ENCODE measurements at regions not wholly inside any gene's neighbourhood (a gene's known extent, or its start where the extent isn't known, plus 50 kb on each side); places are given as distances from the start of the nearest gene placed in this dataset.
"Not testable (repeated sequence)": the region's sequence is repeated elsewhere in the genome, so short reads cannot be mapped to it uniquely, and the experiment has no call there.

- Mint-ChIP-seq H3K27ac (no peak overlapping the region), H3K4me3 (no peak overlapping the region), H3K36me3 (no peaks in the 10 kb centered on the region), H3K4me1 (ENCODE audit: unreplicated experiment) (no peaks in the 10 kb centered on the region), H3K9me3 (no peaks in the 10 kb centered on the region), H3K27me3 (peaks cover 4% of the 10 kb centered on the region)
- no peak for TF ChIP-seq CTCF (conservative IDR thresholded peaks at IDR 0.05)
- no peak for DNase-seq (ENCODE audit: extremely low spot score, unreplicated experiment)
Measured at GRCh38 chr12:62003701-62004100, 256.5 kb upstream of the USP15 start.

- TF ChIP-seq CTCF (conservative IDR thresholded peaks at IDR 0.05): no peak
- Mint-ChIP-seq H3K4me3 (no peak overlapping the region), H3K9me3 (no peaks in the 10 kb centered on the region), H3K27me3 (peaks cover 4% of the 10 kb centered on the region), H3K27ac (no peak overlapping the region), H3K4me1 (ENCODE audit: unreplicated experiment) (no peaks in the 10 kb centered on the region), H3K36me3 (no peaks in the 10 kb centered on the region)
- DNase-seq (ENCODE audit: extremely low spot score, unreplicated experiment): no peak
Measured at GRCh38 chr12:62005615-62006014, 254.6 kb upstream of the USP15 start.

DNA sequence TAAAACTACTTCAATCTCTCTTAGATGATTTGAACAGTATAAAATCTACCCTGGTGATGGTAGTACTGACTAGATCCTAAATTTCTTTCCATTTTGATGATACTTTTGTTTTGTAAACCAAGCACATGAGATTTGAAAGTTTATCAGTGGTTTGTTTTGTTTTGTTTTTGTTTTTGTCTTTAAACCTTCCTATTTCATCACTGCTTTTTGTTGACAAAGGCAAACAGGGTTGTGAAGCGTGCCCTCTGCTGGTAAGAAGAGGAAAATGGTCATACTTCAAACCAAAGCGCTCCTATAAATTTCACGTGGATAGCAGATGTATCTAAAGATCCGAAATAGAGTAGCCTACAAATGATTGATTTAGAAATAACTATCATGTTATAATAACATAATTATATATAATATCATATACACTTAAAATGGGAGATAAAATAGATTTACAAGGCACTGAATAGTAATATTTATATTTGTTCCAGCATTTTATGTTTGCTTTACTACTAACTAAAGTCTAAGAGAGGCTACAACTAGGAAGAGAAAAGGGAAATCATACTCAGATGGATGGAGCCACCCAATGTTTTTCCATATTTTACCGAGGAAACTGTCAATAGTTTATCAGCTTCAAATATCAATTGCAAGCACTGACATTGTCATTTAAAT, 254.0 kb upstream of the USP15 start:
- no peaks in the 10 kb centered on the region for H3K36me3 Mint-ChIP-seq
- no peaks in the 10 kb centered on the region for H3K9me3 Mint-ChIP-seq
- peak; percentile 91 for TF ChIP-seq CTCF (conservative IDR thresholded peaks at IDR 0.05)
- DNase-seq (ENCODE audit: extremely low spot score, unreplicated experiment): no peak
- no peaks in the 10 kb centered on the region for H3K4me1 Mint-ChIP-seq (ENCODE audit: unreplicated experiment)
- H3K27me3 Mint-ChIP-seq: peaks cover 4% of the 10 kb centered on the region
- H3K27ac Mint-ChIP-seq: no peak overlapping the region
- no peak overlapping the region for H3K4me3 Mint-ChIP-seq

- no peak for TF ChIP-seq CTCF (conservative IDR thresholded peaks at IDR 0.05)
- Mint-ChIP-seq H3K27me3 (peaks cover 4% of the 10 kb centered on the region), H3K4me3 (no peak overlapping the region)
Measured at GRCh38 chr12:62008703-62009102, 251.5 kb upstream of the USP15 start.

DNA sequence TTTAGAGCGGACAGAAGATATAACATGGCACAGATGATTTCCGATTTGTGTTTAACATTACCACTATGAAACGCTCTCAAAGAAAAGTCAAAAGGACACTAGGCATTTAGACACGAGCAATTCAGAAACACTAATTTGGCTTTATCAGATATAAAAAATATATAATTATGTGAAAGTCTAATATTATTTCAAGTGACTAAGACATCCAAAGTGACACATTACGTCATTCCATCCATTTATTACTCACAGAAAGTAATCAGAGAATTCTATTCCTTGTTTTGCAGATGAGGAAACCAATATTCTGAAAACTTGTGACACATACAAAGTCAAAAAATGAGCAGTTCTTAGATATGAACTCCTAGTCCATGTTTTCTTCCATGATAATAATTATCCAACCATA, 250.8 kb upstream of the USP15 start:
- Mint-ChIP-seq H3K27me3 (peaks cover 4% of the 10 kb centered on the region), H3K4me3 (no peak overlapping the region), H3K4me1 (ENCODE audit: unreplicated experiment) (no peaks in the 10 kb centered on the region), H3K36me3 (no peaks in the 10 kb centered on the region), H3K27ac (no peak overlapping the region), H3K9me3 (no peaks in the 10 kb centered on the region)
- no peak for TF ChIP-seq CTCF (conservative IDR thresholded peaks at IDR 0.05)
- no peak for DNase-seq (ENCODE audit: extremely low spot score, unreplicated experiment)

More at GRCh38 chr12:62008703-62009102, 251.5 kb upstream of the USP15 start:
- no peak for DNase-seq (ENCODE audit: extremely low spot score, unreplicated experiment)
- no peaks in the 10 kb centered on the region for H3K36me3 Mint-ChIP-seq
- H3K4me1 Mint-ChIP-seq (ENCODE audit: unreplicated experiment): no peaks in the 10 kb centered on the region
- H3K27ac Mint-ChIP-seq: no peak overlapping the region
- H3K9me3 Mint-ChIP-seq: no peaks in the 10 kb centered on the region

DNA sequence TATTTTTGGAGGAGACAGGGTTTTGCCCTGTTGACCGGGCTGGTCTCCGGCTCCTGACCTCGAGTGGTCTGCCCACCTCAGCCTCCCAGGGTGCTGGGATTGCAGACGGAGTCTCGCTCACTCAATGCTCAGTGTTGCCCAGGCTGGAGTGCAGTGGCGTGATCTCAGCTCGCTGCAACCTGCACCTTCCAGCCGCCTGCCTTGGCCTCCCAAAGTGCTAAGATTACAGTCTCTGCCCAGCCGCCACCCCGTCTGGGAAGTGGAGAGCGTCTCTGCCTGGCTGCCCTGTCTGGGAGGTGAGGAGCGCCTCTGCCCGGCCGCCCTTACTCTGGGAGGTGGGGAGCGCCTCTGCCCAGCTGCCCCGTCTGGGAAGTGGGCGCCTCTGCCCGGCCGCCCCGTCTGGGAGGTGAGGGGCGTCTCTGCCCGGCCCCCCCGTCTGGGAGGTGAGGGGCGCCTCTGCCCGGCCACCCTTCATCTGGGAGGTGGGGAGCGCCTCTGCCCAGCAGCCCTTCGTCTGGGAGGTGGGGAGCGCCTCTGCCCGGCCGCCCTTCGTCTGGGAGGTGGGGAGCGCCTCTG, 249.8 kb upstream of the USP15 start:
- not testable (repeated sequence) for H3K9me3 Mint-ChIP-seq; DNase-seq (ENCODE audit: extremely low spot score, unreplicated experiment); H3K36me3 Mint-ChIP-seq; H3K27me3 Mint-ChIP-seq; H3K27ac Mint-ChIP-seq; H3K4me3 Mint-ChIP-seq; H3K4me1 Mint-ChIP-seq (ENCODE audit: unreplicated experiment)

- not testable (repeated sequence) for H3K36me3 Mint-ChIP-seq; H3K9me3 Mint-ChIP-seq; H3K4me1 Mint-ChIP-seq (ENCODE audit: unreplicated experiment); DNase-seq (ENCODE audit: extremely low spot score, unreplicated experiment); H3K27ac Mint-ChIP-seq; H3K4me3 Mint-ChIP-seq; H3K27me3 Mint-ChIP-seq
Measured at GRCh38 chr12:62010973-62011372, 249.2 kb upstream of the USP15 start.
